Raji (cell line): ENCODE measurements at regions not wholly inside any gene's neighbourhood (a gene's known extent, or its start where the extent isn't known, plus 50 kb on each side); places are given as distances from the start of the nearest gene placed in this dataset.

Experiments
- POLR2A ChIP-seq: IDR thresholded peaks from 2 replicates; pipeline ENCODE4 v1.6.1; 2011; ENCODE audit warnings: low read depth, low read length, control low read depth; ENCODE audit not compliant: insufficient read depth

DNA sequence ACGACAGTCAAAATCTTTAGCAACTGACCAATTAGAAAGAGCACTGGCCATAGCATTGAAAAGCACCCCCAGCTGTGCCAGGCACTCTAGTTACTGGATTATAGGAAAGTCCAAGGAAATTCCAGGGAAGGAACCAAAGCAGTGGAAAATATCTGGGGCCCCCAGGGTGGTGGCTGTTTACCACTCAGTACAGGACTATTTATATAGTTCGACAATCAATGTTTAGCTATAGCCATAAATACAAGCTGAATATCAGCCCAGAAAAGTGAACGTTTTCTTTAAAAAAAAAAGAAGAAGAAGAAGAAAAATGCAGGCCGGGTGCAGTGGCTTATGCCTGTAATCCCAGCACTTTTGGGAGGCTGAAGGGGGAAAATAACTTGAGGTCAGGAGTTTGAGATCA, 55.2 kb upstream of the UBAC2 start:
- no peak for TF ChIP-seq POLR2A

DNA sequence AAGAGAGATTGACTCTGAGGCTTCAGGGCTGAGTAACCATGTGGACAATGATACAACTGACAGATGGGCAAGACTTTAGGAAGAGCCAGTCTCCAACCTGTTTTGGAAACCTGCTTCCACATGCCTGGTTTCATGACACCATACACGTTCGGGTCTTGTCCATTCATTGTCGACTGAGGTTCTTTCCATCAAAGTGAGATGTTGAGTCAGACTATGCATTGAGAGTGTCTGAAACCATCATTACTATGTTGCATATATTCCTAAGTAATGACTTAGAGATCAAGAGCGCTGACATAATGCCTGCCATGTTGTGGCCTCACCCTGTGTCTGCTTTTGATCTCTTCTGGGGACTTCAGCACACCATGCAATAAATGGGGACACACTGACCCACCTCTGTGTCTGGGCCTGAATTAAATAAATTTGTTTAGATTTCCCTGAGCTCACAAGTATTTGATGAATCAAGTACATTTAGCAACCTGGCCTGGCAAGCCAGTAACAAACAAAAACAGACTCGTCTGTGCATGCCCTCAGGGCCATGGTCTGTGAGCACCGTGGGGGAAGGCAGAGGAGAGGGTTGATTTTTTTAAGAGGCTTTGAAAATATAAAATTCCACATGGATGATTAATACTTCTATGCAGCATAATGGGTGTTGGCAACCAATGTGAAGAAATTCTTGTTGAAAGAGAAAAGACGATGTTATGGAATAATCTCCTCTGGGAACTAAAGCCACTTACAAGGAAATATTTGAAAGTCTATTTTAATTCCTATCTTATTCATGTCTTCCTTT, 49.9 kb upstream of the UBAC2 start:
- TF ChIP-seq POLR2A, result no peak
